GM19351 (cell line): ENCODE measurements at regions not wholly inside any gene's neighbourhood (a gene's known extent, or its start where the extent isn't known, plus 50 kb on each side); places are given as distances from the start of the nearest gene placed in this dataset.

Experiments
- ATAC-seq: cut with Tn5 transposase; IDR thresholded peaks from one replicate; pipeline ENCODE4 v1.9.1; 2021; ENCODE audit warnings: mild to moderate bottlenecking, moderate library complexity; ENCODE audit not compliant: unreplicated experiment

DNA sequence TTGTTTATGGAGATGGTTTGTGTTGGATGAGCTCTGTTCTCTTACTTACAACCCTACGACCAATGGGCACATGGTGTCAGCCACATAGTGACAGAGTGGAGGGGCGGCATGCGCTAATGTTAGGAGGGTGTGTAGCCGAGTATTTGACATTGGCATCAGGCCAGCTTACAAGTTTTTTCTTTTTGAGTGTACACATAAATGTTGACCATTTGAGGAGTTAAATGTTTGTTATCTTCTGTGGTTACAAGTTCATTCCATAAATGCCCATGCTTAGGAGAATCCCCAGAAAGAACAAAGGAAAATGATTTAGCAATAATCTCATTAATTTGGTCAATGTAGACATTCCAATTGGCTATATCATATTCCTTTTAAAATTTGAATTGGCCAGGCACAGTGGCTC, 180.1 kb upstream of the ELL2 start:
- no peak for ATAC-seq

DNA sequence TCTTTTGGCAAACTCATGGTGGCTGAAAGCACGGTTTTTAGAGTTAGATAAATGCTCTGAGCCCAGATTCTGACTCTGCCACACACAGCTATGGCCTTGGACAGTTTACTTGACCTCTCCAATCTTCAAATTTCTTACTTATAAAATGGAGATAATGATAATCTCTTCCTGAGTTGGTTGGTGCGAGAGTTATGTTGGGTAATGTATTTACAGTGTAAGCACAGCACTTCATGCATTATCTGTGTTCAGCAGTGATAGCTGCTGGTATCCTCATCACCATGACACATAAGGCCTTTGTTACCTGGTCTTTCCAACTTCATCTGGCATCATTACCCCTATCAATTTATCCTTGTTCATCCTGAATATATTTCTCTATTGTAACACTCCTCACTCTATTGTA, 178.8 kb upstream of the ELL2 start:
- ATAC-seq, result no peak

DNA sequence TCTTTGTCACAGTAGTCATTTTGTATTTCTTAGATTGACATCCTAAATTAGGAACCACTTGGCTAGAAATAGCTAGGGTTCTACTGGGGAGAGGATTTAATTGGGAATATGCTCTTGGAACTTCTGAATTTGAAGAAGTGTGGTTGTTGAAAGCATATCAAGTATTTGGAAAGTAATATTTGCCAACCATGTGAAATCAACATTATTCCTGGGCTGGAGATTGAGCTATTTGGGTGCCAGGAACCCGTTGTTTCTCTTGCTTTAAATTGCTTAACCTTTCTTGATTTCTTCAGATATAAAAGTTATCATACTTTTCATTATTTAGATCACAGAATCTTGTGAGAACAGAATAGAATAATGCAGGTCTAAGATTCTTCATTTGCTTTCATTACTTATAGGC, 178.4 kb upstream of the ELL2 start:
- no peak for ATAC-seq

DNA sequence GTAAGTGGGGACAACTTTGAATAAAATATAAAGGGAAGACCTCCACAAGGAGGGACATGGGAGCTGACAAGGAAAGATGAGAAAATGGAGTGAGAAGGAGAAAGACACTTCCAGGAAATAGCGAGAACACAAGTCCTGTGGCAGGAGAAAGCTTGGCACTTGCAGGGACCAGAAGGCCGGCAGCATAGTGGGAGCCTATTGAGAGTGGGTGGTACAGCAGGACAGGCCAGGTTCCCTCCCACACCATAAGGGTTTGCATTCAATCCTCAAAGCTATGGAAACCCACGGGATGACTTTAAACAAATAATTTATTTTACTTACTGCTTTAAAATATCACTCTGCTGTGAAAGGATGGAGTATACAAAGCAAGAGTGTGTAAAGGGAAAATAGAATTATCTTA, 173.2 kb upstream of the ELL2 start:
- no peak for ATAC-seq

DNA sequence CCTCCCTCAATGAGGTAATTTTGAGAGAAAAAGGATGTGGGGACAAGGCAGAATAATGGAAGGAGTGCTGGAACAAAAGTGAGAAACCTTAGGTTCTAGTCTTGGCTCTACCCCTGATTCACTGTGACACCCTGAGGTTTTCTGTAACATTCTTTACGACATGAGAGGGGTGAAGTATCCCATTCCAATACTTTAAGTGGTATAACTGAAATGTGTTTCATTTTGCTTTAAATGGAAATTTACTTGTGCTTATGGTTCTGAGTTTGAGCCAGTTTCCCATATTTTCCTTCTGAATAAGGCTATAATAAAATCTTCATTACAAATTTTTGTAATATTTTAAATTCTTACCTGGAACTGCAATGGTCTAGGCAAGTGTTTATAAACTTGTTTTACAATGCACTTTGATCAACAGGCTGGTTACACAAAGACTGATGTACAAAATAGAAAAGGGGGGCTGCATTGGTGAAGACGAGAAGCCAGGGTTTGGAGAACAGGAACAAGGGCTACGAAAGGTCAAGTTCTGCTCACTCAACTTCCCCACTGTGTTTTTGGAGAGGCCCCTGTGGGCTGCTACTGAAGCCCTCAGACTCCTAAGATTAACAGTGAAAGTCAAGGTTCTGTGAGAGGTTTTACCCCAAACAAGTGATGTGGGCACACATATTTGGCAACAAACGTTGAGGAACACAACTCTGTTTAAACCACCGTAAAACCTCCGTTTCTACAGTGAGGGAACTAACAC, 171.9 kb upstream of the ELL2 start:
- no peak for ATAC-seq

DNA sequence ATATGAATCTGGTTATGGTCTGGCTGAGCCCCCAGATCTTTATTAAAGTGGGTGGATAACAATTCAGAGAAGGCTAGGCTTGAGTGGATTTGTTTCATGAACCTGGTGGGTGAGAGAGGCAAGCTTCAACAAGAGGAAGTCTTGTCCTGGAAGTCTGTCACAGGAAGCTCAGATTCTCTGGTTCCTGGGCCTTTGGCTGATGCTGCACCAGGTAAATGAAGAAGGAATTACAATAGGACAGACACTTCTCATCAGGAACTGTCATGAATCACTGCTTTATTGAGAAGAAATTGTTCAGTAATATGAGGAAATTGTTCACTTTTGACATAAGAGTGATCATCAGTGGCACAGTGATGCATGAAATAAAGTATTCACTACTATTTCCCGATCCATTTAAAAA, 167.6 kb upstream of the ELL2 start:
- no peak for ATAC-seq

DNA sequence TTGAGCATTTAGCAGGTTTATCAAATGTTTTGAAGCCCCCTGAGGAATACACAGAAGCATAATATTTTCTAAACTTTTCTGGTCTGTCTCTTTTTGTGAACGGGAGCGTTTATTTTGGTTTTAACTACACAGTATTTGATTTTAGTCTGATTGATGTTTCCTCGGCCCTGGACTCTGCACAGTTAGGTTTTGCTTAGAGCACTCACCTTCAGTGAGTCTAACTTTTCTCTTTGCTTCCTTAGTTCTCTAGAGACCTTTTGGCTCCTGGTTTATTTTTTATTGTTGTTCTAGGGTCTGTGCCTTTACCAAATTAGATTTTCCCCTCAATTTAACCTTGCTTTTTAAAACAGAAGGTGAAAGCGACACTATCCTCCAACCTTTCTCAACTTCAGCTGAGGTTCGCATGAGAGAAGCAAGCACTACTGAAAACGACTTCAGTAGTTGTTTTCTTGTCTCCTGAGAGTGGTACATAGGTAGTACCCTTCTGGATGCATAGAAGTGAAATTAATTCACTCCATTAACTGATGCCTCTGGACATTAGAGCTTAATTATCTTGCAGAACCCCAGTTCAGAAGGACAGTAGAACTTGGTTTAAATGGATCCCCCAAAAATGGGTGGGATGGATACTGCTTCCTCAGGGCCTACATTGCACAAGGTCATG, 166.7 kb upstream of the ELL2 start:
- no peak for ATAC-seq

DNA sequence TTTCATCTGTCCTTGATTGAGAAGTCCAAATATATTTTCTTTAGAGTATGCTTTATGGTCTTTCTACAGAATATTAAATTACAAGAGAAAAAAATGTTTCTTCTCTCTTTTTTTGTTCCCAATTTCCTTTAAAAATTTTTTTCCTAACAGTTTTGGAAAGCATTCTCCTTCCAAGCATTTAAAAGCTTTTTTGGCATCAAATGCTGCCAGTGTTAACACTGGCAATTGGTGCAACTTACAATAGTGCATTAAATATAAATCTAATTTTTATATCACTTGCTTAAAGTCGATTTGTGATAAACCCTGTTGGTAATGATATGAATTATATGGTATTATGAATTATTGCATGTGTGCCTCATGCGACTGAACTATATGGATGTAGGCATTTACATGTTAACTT, 165.9 kb upstream of the ELL2 start:
- no peak for ATAC-seq

DNA sequence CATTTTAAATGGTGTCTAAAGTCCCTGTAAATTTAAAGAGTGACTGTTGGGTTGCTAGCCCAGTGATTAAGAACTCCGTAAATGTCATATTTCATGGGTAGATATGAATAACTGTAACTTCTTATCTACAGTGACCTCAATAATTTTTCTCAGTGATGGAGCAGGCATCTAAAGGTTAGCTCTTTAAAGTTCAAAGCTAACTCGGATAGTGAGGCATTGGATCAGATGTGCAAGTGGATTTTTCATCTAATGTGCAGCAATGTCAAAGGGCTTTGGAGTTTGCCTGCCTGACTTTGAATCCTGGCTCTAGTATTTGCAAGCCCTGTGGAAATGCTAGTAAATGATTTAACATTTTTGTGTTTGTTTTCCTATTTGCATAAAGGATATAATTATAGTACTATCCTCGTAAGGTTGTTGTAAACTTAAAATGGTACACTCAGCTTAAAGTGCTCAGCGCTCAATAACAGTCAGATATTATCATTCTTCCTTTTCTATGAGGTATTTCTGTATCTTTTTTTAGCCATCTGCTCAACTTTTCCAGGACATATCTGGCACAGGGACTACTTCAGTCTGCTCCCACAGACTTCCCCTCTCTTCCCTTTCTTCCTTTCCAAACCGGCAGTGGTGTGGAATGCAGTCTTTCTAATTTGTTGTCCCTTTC, 163.7 kb upstream of the ELL2 start:
- no peak for ATAC-seq

DNA sequence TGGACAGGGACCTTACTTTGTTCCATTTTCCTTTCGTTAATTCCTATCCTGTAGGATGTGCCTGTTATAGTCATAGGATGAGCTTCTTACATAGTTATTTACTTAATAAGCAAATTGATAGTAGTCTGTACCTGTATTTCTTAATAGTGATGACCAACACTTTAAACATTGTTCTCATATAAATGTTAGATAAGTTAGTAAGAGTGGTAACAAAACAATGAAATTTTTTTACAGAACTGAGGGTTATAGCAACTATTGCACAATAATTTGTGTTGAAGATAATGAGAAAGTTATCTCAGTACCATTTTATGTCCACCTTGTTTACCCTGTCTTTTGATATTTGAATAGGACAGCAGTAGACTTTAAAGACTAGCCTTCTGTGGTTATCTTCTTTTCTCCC, 162.9 kb upstream of the ELL2 start:
- ATAC-seq, result no peak

DNA sequence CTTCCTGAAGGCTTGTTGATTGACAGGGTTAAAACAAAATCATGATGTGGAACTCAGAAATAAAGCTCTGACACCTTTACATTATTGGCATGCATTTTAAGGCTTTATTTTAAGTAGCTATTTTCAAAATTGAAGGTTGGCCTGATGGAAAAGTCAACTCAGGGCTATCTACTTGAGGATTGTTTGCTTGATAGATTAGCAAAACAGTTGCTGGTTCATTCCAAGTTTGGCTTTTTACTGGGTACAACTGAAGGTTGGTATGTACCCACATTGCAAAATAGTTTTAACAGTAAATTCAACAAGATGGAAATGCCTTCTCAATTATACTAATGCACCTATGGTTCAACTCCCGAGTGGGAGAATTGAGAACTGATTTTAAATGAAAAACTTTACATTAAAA, 161.8 kb upstream of the ELL2 start:
- no peak for ATAC-seq

DNA sequence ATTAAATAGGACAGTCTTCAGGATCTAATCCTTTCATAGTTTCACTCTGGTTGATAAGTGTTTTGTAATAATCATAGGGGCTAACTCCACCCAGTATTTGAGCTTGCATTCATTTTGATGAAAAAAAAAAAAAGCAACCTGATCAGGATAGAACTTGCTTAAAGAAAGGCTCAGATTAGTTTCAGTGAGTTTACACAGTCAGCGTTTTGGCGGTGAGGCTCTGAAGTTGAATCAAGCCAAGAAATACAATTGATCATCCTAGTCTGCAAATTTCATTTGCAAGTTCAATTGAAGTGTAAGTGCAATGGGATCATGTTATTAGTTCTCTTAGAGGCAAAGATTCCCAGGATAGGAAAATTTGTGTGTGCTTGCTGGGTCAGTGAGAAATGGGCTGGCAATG, 159.7 kb upstream of the ELL2 start:
- no peak for ATAC-seq

DNA sequence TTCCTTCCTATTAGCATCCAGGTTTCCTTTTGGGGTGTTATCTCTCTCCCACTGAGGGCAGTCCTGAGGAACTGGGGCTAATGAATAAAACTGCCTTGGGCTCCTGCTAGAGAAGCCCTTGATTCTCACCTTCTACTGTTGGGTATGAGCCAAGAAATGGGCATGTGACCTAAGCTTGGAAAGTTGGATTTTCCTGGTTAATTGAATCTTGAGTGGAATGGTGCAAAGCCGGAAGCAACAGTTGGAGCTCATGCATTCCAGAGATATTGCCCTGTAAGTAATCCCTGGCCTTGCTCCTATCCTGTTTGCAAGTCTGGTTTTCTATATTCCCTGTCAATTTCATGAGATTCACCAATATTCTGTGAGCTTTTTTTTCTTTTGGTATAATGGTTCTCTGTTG, 158.5 kb upstream of the ELL2 start:
- ATAC-seq, result no peak

DNA sequence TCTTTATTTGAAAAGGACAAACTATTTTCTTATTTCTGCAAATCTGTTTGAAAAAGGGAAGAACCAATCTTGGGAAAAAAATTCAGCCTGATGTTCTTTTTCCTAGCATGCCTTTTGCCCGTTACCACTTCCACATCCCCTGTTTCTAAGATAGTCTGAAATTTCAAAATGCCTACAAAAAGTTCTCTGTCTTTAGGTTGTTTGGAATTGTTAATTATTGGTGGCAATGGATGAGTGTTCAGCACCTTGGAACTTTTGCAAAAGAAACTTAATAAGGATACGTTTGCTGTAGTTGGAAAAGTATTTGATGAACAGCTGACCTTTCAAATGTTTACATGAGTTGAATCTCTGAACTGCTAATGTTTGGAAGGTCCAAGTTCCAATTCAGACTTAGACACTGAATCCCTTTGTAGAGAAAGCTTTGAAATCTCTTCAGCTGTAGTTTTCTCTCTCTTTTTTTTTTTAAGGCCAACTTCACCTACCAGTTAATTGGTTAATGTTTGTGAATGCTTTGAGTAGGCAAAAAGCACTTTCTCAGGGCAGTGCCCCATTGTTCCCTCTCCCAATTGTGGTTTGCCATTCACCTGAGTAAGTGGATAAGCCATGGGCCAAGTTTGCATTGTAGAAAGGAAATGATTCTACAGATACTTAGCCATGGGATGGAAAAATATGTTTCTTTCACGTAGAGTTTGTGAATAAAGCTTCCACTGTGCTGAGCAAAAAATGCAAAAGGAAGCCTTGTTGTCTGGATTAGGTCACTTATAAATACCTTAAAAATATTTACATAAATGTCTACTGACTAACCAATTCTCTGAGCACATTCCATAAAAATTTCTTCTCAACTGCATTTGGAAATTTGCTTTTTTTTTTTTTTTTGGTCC, 156.4 kb upstream of the ELL2 start:
- no peak for ATAC-seq

DNA sequence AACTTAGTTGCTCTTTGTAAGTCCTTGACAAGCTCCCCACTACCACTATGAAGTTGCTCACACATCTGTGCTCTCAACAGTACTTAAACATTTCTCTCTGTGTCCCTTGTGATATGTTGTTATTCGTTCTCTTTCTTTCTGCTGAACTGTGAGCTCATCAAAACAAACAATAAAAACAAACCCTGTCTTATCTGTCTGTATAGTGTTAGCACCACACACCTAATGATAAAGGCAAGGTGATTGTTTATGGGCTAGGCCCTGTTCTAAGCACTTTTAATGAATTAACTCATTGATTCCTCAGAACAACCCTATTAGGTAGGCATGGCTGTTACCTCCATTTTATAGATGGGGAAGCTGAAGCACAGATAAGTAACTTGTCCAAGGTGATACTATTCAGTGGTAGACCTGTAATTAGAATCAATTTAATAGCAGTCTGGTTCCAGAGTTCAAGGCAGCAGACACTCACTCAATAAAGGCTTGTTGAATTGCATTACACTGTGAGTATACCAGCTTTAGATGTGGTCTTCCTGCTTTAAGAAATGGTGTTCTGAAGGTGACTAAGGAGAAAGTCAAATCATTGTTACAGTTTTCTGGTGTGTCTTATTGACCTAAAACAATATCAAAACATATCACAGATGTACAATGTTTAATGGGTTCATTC, 153.6 kb upstream of the ELL2 start:
- no peak for ATAC-seq

DNA sequence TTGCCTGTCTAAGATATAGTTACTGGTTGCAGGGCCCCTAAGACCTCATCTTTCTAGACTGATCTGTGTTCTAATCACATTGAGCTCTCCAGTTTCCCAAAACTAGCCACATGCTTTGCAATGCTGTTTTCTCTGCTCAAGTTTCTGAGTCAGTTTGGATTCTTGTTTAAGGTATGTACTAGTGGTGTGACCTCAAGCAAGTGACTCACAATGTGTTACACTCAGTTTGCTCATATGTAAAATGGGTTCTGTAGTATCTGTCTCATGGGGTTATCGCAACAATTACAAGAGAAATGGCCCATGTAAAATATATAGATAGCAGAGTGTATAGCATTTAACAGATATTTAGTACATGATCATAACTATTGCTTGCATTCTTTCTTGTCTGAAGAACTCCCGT, 153.1 kb upstream of the ELL2 start:
- no peak for ATAC-seq

DNA sequence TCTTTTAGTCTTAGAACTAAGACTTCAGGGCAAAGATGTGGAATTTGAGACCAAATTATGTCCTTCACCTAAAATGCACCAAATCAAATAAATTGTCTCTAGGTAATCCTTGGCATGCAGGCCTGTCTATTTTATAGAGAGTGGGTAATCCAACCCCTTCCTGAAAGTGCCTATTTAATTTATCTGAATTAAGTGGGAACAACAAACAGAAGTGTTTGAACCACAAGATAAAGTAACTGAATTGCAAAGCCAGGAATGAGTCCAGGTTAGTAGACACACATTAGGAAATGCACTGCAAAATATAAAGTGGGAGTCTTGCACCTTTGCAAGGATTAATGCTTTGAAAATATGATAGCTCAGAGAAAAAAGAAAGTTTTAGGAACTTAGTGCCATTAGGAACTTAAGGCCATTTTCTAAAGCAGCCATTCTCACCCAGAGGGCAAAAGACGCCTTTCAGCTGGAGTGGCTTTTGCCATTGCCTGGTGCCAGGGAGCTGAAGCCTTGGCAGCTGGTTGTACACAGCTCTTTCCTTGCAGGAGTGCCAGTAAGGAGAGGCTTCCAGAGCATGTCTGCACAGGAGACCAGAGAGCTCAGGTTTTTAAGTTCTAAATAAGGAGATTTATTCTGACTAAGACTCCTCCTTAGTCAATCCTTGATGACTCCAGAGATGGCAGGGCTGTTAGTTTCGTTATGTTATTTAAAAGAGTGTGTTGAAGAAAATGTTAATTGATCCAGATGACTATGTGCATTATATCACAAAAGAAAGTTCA, 151.7 kb upstream of the ELL2 start:
- ATAC-seq, result no peak

DNA sequence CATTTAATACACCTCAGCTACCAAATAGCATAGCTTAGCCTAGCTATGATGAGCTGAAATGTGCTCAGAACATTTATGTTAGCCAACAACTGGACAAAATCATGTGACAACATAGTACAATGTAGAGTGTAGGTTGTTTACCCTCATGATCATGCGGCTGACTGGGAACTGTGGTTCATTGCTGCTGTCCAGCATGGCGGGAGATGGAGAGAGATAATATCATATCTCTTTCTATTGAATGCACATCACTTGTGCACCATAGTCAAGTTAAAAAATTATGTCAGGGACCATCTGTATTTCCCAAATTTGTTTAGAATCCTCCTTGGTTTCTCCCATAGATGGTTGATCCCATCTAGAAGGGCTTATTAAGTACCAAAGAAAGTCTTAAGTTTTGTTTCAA, 151.1 kb upstream of the ELL2 start:
- ATAC-seq, result no peak

DNA sequence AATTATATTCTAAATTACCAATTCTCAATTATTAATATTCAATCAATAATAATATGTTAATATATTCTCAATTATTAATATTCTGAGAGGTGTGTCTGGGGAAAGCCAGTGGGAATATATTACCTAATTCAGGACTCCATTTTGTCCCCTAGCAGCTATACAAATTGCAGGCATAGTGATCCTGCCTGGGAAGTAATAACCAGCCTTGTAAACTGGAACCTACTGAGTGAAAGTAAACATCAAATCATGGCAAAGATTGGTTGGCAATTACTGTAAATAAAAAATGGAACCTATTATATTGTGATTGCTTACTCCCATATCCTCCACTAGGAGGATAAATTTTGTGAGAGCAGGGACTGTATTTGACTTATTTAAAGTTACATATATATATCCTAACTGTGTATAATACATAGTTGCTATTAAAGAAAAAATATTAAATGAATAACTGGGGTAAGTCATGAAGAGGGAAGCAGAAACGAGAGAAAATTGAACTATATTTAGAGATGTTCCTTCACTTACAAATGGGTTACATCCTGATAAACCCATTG, 150.5 kb upstream of the ELL2 start:
- ATAC-seq, result no peak
